SK-N-SH (cell line): ENCODE measurements at regions not wholly inside any gene's neighbourhood (a gene's known extent, or its start where the extent isn't known, plus 50 kb on each side); places are given as distances from the start of the nearest gene placed in this dataset.
A peak's percentile ranks its signal among the peaks of the same experiment; 100 is the strongest.

Experiments used
- CTCF ChIA-PET: fragments of 300-600, 350-600 bp; formaldehyde crosslinking; extraction: SDS; loops from one replicate; lab custom pipeline; 2021; lab: Yijun Ruan, JAX
- POLR2A ChIA-PET: fragments of 350-600 bp; sonication (Branson Sonifier 250); formaldehyde crosslinking; extraction: SDS; loops from one replicate; lab custom pipeline; 2020; ENCODE audit warnings: antibody characterized with exemption, inconsistent platforms; lab: Yijun Ruan, JAX
- DNase-seq: peaks from one replicate; pipeline ENCODE4 v3.0.0; 2012
- H2AFZ ChIP-seq: fragments of 200-600 bp; sonication (generic); 2 replicates; pipeline ENCODE4 v1.8.1; 2016; ENCODE audit warnings: antibody characterized with exemption, mild to moderate bottlenecking, low read depth
- H3F3A ChIP-seq: fragments of 200-600 bp; sonication (generic); replicated peaks from 2 replicates; pipeline ENCODE3; 2016; ENCODE audit warnings: antibody characterized with exemption, mild to moderate bottlenecking; ENCODE audit not compliant: insufficient read depth
- H3K27ac ChIP-seq, 2 experiments: fragments of 200-500 bp in 1 of 2; fragments of 200-600 bp in 1 of 2; sonication (Bioruptor generic) in 1 of 2; sonication (generic), shearing (Covaris generic) in 1 of 2; 2 replicates each; pipeline versions ENCODE4 v1.5.1 to v1.6.1; 2014 to 2016; ENCODE audit warnings: low read depth in 2 of 2, inconsistent platforms in 1 of 2, low read length in 1 of 2, mild to moderate bottlenecking in 1 of 2, mixed read lengths in 1 of 2
- H3K27me3 ChIP-seq: fragments of 200-600 bp; sonication (generic), shearing (Covaris generic); 2 replicates; pipeline ENCODE4 v1.6.1; 2016; ENCODE audit warnings: mixed run types; ENCODE audit not compliant: insufficient read depth
- H3K36me3 ChIP-seq, 2 experiments: fragments of 200-500 bp in 1 of 2; fragments of 200-600 bp in 1 of 2; sonication (Bioruptor generic) in 1 of 2; sonication (generic) in 1 of 2; replicated peaks in 1 of 2; 2 replicates each; pipeline versions ENCODE3 to v1.5.1; 2014 to 2016; ENCODE audit warnings: low read length in 1 of 2, mild to moderate bottlenecking in 1 of 2; ENCODE audit not compliant: insufficient read depth in 2 of 2, control insufficient read depth in 1 of 2
- H3K4me1 ChIP-seq, 2 experiments: fragments of 200-500 bp in 1 of 2; fragments of 200-600 bp in 1 of 2; sonication (Bioruptor generic) in 1 of 2; sonication (generic), shearing (Covaris generic) in 1 of 2; 2 replicates each; pipeline versions ENCODE4 v1.5.1 to v1.6.1; 2014 to 2016; ENCODE audit warnings: low read depth in 1 of 2, low read length in 1 of 2, mixed run types in 1 of 2; ENCODE audit not compliant: insufficient read depth in 2 of 2, control insufficient read depth in 1 of 2
- H3K4me2 ChIP-seq: fragments of 200-600 bp; sonication (generic), shearing (Covaris generic); 2 replicates; pipeline ENCODE4 v1.6.1; 2017; ENCODE audit warnings: mixed run types
- H3K4me3 ChIP-seq, 2 experiments: fragments of 200-500 bp in 1 of 2; fragments of 200-600 bp in 1 of 2; sonication (Bioruptor generic) in 1 of 2; sonication (generic), shearing (Covaris generic) in 1 of 2; 2 replicates each; pipeline versions ENCODE4 v1.5.1 to v1.8.1; 2014 to 2016; ENCODE audit warnings: low read depth in 2 of 2, inconsistent platforms in 1 of 2, low read length in 1 of 2, mild to moderate bottlenecking in 1 of 2, mixed read lengths in 1 of 2, moderate library complexity in 1 of 2
- H3K79me2 ChIP-seq: fragments of 200-600 bp; sonication (generic); 2 replicates; pipeline ENCODE4 v1.8.1; 2017; ENCODE audit warnings: mild to moderate bottlenecking; ENCODE audit not compliant: insufficient read depth
- H3K9ac ChIP-seq: fragments of 200-600 bp; sonication (generic); 2 replicates; pipeline ENCODE4 v1.6.1; 2017; ENCODE audit warnings: mixed run types
- H3K9me2 ChIP-seq: fragments of 200-600 bp; sonication (generic); 2 replicates; pipeline ENCODE4 v1.6.1; 2017; ENCODE audit warnings: mixed run types
- H3K9me3 ChIP-seq: fragments of 200-600 bp; sonication (generic); 2 replicates; pipeline ENCODE4 v1.6.1; 2017; ENCODE audit warnings: mixed run types, mild to moderate bottlenecking, moderate library complexity
- H4K20me1 ChIP-seq: fragments of 200-600 bp; sonication (generic); 2 replicates; pipeline ENCODE4 v1.6.1; 2017; ENCODE audit warnings: mild to moderate bottlenecking, mixed run types; ENCODE audit not compliant: insufficient read depth
- CTCF ChIP-seq: fragments of 200-600 bp; sonication (generic); IDR thresholded peaks from 2 replicates; pipeline ENCODE4 v1.6.1; 2017; ENCODE audit warnings: antibody characterized with exemption, mild to moderate bottlenecking, moderate library complexity
- EP300 ChIP-seq, 2 experiments: IDR thresholded peaks; 2 replicates each; pipeline versions ENCODE4 v1.4.0 to v1.6.1; 2012; ENCODE audit warnings: borderline replicate concordance in 1 of 2, low read depth in 1 of 2, low read length in 1 of 2
- FOSL2 ChIP-seq: IDR thresholded peaks from 2 replicates; pipeline ENCODE4 v1.4.0; 2012; ENCODE audit warnings: low read depth, mild to moderate bottlenecking, moderate library complexity, borderline replicate concordance
- JUND ChIP-seq: IDR thresholded peaks from 2 replicates; pipeline ENCODE4 v1.4.0; 2012
- MAX ChIP-seq: IDR thresholded peaks from 2 replicates; pipeline ENCODE4 v1.4.0; 2012; ENCODE audit warnings: low read depth
- NFIC ChIP-seq: IDR thresholded peaks from 2 replicates; pipeline ENCODE4 v1.4.0; 2012; ENCODE audit warnings: borderline replicate concordance
- RXRA ChIP-seq: IDR thresholded peaks from 2 replicates; pipeline ENCODE4 v1.4.0; 2012; ENCODE audit warnings: low read depth, mild to moderate bottlenecking, borderline replicate concordance
- TCF12 ChIP-seq: IDR thresholded peaks from 2 replicates; pipeline ENCODE4 v1.4.0; 2012
- WGBS: methylation state at CpG from one replicate; pipeline ENCODE4 v1.1.6; 2017; ENCODE audit warnings: low lambda C conversion rate; 5-methylcytosine and 5-hydroxymethylcytosine counted together
- TF ChIP-seq, protein P1 (sequence below): IDR thresholded peaks from 2 replicates; pipeline ENCODE4; 2012

DNA sequence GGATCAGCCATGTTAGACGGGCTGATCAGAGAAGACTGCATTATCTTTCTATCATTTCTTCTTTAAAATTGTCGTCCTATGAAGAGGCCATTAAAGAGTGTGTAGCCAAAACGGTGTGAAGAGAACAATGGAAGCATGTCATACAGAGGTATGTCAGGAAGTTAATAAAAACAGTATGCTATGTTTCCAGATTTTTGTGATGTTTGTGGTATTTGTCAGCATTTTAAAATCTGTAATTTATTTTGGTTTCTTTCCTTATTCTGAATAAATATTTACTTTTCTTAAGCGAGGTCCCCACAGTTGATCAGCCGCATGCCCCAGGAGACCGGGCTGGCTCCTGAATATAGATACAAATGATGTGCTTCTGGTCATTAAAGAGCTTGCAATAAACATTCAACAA, 142.9 kb upstream of the SERP2 start:
- no peaks in the 10 kb centered on the region for H3F3A ChIP-seq
- DNase-seq, result no peak
- no peaks in the 10 kb centered on the region for H4K20me1 ChIP-seq
- ChIA-PET CTCF (no interaction called here), POLR2A (no interaction called here)
- H3K9me3 ChIP-seq, result no peaks in the 10 kb centered on the region
- no peaks in the 10 kb centered on the region for H3K27me3 ChIP-seq
- no peak overlapping the region for H3K4me2 ChIP-seq
- no peaks in the 10 kb centered on the region for H3K79me2 ChIP-seq
- no peak overlapping the region for H3K9ac ChIP-seq
- WGBS, result 84% methylated on average over 6 of the region's 6 CpGs
- TF ChIP-seq JUND (no peak), TCF12 (peak; percentile 7; the same call in 1 of the 2 replicates)
- TF ChIP-seq, all 33 proteins: peak for 1
- H3K27ac ChIP-seq, result no peak overlapping the region
- no peaks in the 10 kb centered on the region for H3K9me2 ChIP-seq
- H3K4me1 ChIP-seq, result no peaks in the 10 kb centered on the region; a peak in 1 of 4 replicates
- no peaks in the 10 kb centered on the region for H3K36me3 ChIP-seq
- no peak overlapping the region for H2AFZ ChIP-seq
- no peak overlapping the region for H3K4me3 ChIP-seq

DNA sequence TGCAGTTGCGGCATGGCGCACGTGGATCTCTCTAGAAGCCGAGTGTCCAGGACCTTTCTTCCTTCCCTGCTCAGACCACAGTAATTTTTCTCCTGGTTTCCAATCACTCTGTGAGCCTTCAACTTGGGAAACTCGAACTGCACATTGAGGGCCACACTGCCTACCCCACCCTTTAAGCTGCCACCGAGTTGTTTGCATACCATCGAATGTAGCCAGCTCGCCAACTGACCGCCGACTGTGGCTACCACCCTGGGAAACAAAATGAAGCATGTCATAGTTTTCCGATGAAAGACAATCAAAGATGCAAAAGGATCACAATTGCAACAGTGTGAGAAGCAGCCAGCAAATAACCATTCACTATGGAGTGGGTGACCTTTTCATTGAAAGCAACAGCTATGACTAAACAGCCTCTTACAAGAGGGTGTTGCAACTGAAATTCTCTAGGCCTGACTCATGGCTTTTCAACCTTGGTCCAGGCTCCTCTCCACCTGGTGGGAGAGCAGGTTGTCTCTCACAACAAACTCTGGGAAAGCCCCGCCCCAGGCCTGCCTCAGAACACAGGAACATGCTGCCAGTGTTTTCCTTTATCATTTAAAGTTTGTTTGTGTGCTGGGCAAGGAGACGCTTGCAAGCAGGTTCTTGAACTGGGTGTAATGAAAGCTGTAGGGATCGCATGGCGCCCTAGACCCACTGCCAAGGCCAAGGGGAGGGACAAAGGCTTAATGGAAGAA, 141.7 kb upstream of the SERP2 start:
- no peak overlapping the region for H3K9ac ChIP-seq
- no peaks in the 10 kb centered on the region for H3K9me2 ChIP-seq
- H3K4me3 ChIP-seq, result no peak overlapping the region
- peak overlapping the region; percentile 33; the same call in 1 of the 2 replicates for H2AFZ ChIP-seq
- POLR2A ChIA-PET, result no interaction called here
- no peaks in the 10 kb centered on the region for H3K27me3 ChIP-seq
- peaks cover under 1 to 1% of the 10 kb centered on the region in 2 experiments; a peak in 2 of 4 replicates for H3K4me1 ChIP-seq
- peak overlapping the region in 1 of 2 experiments; percentile 39; a peak in 1 of 4 replicates for H3K27ac ChIP-seq
- 73% methylated on average over 12 of the region's 15 CpGs for WGBS
- DNase-seq, result no peak
- CTCF ChIA-PET, result interaction anchor here (1.1 kb wide), 1 partner anchor 13 kb away, joined by 3 read pairs; no protein-coding TSS in a partner anchor
- no peaks in the 10 kb centered on the region for H3F3A ChIP-seq
- peak in 1 of 2 experiments; percentile 19; a peak in 1 of 4 replicates for TF ChIP-seq EP300 (IDR thresholded peaks at IDR 0.05; ENCODE audit: borderline replicate concordance in 1 of 2, low read depth in 1 of 2, low read length in 1 of 2)
- TF ChIP-seq MAX, result no peak
- TF ChIP-seq NFIC, result 0 out of 2 replicates have a peak, but pooled peaks have one; percentile 5
- TF ChIP-seq, protein P1, sequence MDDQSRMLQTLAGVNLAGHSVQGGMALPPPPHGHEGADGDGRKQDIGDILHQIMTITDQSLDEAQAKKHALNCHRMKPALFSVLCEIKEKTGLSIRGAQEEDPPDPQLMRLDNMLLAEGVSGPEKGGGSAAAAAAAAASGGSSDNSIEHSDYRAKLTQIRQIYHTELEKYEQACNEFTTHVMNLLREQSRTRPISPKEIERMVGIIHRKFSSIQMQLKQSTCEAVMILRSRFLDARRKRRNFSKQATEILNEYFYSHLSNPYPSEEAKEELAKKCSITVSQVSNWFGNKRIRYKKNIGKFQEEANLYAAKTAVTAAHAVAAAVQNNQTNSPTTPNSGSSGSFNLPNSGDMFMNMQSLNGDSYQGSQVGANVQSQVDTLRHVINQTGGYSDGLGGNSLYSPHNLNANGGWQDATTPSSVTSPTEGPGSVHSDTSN, result peak; percentile 14; the same call in 1 of the 2 replicates
- TF ChIP-seq TCF12, result peak; percentile 61
- peak; percentile 71 for TF ChIP-seq JUND
- peak; percentile 71 for TF ChIP-seq FOSL2
- TF ChIP-seq CTCF, result no peak
- 0 out of 2 replicates have a peak, but pooled peaks have one; percentile 22 for TF ChIP-seq RXRA
- TF ChIP-seq, all 33 proteins: peak for 7
- H3K4me2 ChIP-seq, result no peak overlapping the region; the same call in 1 of the 2 replicates
- no peaks in the 10 kb centered on the region for H3K36me3 ChIP-seq
- H3K79me2 ChIP-seq, result no peaks in the 10 kb centered on the region
- H4K20me1 ChIP-seq, result no peaks in the 10 kb centered on the region
- H3K9me3 ChIP-seq, result no peaks in the 10 kb centered on the region
